ENCODE measurements at regions not wholly inside any gene's neighbourhood (a gene's known extent, or its start where the extent isn't known, plus 50 kb on each side); places are given as distances from the start of the nearest gene placed in this dataset.
A peak's percentile ranks its signal among the peaks of the same experiment; 100 is the strongest.

DNA sequence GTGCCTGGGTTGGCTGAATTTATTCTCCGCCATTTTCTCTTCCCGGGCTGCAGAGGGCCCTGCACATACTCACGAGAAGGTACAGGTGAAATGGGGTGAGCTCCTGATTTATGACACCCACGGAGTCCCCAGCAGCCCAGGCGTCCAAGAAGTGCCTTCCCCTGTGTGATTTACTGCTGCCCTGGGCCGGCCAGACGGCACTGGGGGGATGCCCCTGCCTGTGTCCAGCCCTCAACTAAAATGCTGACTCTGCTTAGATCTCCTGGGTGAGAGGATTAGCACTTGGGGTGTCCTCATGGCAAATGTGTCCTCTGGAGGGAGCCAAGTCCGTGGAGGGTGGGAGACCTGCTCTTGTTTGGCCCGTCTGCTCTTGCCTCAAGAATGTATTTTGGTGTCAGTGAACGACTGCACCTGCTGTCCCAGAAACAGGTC lies 132.4 kb downstream of the MAF start:
- Histone ChIP-seq H3K27me3 (no peaks in the 10 kb centered on the region), H3K9me3 (no peaks in the 10 kb centered on the region), H3K27ac (no peak overlapping the region), H3K4me1 (peaks cover 0 to 6% (median 2%) of the 10 kb centered on the region in 4 donors), H3K36me3 (no peaks in the 10 kb centered on the region), H3K4me3 (no peak overlapping the region)
- no peak for DNase-seq
- 78 to 96% methylated on average over 4 to 10 of the region's 10 CpGs for WGBS, 2 donors
- TF ChIP-seq POLR2A (IDR thresholded peaks at IDR 0.05) (no peak), CTCF (IDR thresholded peaks at IDR 0.05) (no peak)
- peak in 1 of 2 donors; percentile 18 for ATAC-seq (ENCODE audit: low FRiP score in 2 of 2)

GRCh38 chr16:79466111-79466510 lies 134.4 kb downstream of the MAF start:
- no peak for DNase-seq
- 77 to 86% methylated on average over 2 of the region's 2 CpGs for WGBS, 2 donors
- H3K27ac ChIP-seq: no peak overlapping the region
- H3K9me3 ChIP-seq: no peaks in the 10 kb centered on the region
- H3K4me1 ChIP-seq: peaks cover 0 to 6% (median 2%) of the 10 kb centered on the region in 4 donors
- H3K27me3 ChIP-seq: no peaks in the 10 kb centered on the region
- no peaks in the 10 kb centered on the region for H3K36me3 ChIP-seq
- TF ChIP-seq EP300 (IDR thresholded peaks at IDR 0.05) (no peak), POLR2AphosphoS5 (IDR thresholded peaks at IDR 0.05) (no peak)
- no peak for ATAC-seq (ENCODE audit: low FRiP score in 2 of 2)
- H3K4me3 ChIP-seq: no peak overlapping the region

DNA sequence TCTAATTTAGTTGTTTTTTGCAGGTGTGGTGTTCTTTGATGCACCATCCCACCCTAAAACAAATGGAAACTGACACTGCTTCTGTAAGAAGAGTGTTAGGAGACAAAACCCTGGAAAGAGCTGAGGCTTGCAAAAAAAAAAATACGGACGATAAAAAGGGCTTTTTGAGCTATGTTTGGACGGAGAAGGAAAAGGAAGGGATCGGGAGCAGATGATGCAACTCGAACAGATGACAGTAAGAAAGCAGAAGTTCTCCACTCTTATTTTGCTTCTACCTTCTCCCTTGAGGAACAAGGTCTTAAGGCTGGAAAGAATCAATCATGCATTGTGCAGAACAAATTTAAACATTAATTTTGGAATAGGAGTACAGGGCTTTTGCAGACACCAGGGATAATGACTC lies 136.7 kb downstream of the MAF start:
- H3K4me1 ChIP-seq: no peaks in the 10 kb centered on the region
- H3K9me3 ChIP-seq: no peaks in the 10 kb centered on the region
- H3K27me3 ChIP-seq: no peaks in the 10 kb centered on the region
- ATAC-seq (ENCODE audit: low FRiP score in 2 of 2) (peak in 1 of 2 donors; percentile 43), DNase-seq (no peak)
- no peak overlapping the region for H3K27ac ChIP-seq
- TF ChIP-seq CTCF (IDR thresholded peaks at IDR 0.05) (no peak), POLR2A (IDR thresholded peaks at IDR 0.05) (no peak), EP300 (IDR thresholded peaks at IDR 0.05) (no peak), POLR2AphosphoS5 (IDR thresholded peaks at IDR 0.05) (no peak)
- H3K36me3 ChIP-seq: no peaks in the 10 kb centered on the region
- WGBS, 2 donors: 60 to 64% methylated on average over 5 of the region's 5 CpGs
- H3K4me3 ChIP-seq: no peak overlapping the region

- no peak overlapping the region for H3K4me3 ChIP-seq
These were observed 144.5 kb downstream of the MAF start for GRCh38 chr16:79456036-79456435.

GRCh38 chr16:79452671-79453070 lies 147.9 kb downstream of the MAF start:
- no peak overlapping the region for H3K27ac ChIP-seq
- no peak overlapping the region for H3K4me3 ChIP-seq
- no peaks in the 10 kb centered on the region for H3K27me3 ChIP-seq
- ATAC-seq (ENCODE audit: low FRiP score in 2 of 2): no peak
- WGBS, 2 donors: 66 to 78% methylated on average over 8 of the region's 8 CpGs
- DNase-seq: no peak
- no peaks in the 10 kb centered on the region for H3K36me3 ChIP-seq
- no peak for TF ChIP-seq POLR2AphosphoS5 (IDR thresholded peaks at IDR 0.05)
- no peak for TF ChIP-seq CTCF (IDR thresholded peaks at IDR 0.05)
- no peak for TF ChIP-seq POLR2A (IDR thresholded peaks at IDR 0.05)
- TF ChIP-seq EP300 (IDR thresholded peaks at IDR 0.05): no peak
- H3K4me1 ChIP-seq: peaks cover 0 to 6% (median 2%) of the 10 kb centered on the region in 4 donors
- H3K9me3 ChIP-seq: no peaks in the 10 kb centered on the region

More at GRCh38 chr16:79456036-79456435, 144.5 kb downstream of the MAF start:
- no peaks in the 10 kb centered on the region for H3K27me3 ChIP-seq
- H3K36me3 ChIP-seq: no peaks in the 10 kb centered on the region
- DNase-seq (no peak), ATAC-seq (ENCODE audit: low FRiP score in 2 of 2) (no peak)
- peaks cover 0 to 6% (median under 1%) of the 10 kb centered on the region in 4 donors for H3K4me1 ChIP-seq
- 84 to 90% methylated on average over 4 of the region's 4 CpGs for WGBS, 2 donors
- H3K9me3 ChIP-seq: no peaks in the 10 kb centered on the region
- H3K27ac ChIP-seq: no peak overlapping the region
- TF ChIP-seq EP300 (IDR thresholded peaks at IDR 0.05): no peak

GRCh38 chr16:79451196-79451816 lies 149.2 kb downstream of the MAF start:
- DNase-seq (no peak), ATAC-seq (ENCODE audit: low FRiP score in 2 of 2) (peak in 1 of 2 donors; percentile 77)

More at GRCh38 chr16:79451196-79451816, 149.2 kb downstream of the MAF start:
- Histone ChIP-seq H3K4me3 (no peak overlapping the region), H3K4me1 (peaks cover 0 to 6% (median 2%) of the 10 kb centered on the region in 4 donors), H3K27ac (no peak overlapping the region), H3K9me3 (no peaks in the 10 kb centered on the region), H3K27me3 (no peaks in the 10 kb centered on the region), H3K36me3 (no peaks in the 10 kb centered on the region)
- 53 to 65% methylated on average over 4 of the region's 4 CpGs for WGBS, 2 donors
- TF ChIP-seq POLR2AphosphoS5 (IDR thresholded peaks at IDR 0.05) (no peak), EP300 (IDR thresholded peaks at IDR 0.05) (no peak), POLR2A (IDR thresholded peaks at IDR 0.05) (no peak), CTCF (IDR thresholded peaks at IDR 0.05) (no peak)

All from upper lobe of left lung (tissue), 6 donors.